ENCODE measurements at regions not wholly inside any gene's neighbourhood (a gene's known extent, or its start where the extent isn't known, plus 50 kb on each side); places are given as distances from the start of the nearest gene placed in this dataset.

DNA sequence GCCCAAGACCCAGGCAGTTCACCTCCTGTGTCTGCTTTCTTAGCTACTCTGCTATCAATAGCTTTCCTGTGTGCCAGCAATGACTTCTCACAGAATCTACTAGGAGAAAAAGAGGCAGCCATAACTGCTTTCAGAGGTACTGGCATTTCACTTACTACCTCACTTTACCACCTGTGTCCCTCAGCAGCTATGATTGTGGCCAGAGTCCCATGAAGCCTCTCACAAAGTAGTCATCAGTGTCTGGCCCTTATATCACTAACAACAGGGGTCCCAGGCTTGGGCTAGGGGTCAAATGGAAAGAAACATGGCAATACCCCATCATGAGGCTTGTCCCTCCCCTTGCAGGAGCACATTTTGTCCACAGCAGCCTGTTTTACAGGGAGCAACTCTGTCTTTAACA, 62.7 kb upstream of the EPS8L3 start:
- Histone ChIP-seq H3K9me3 (ENCODE audit: low read depth) (no peaks in the 10 kb centered on the region), H3K4me3 (no peak overlapping the region), H3K27me3 (no peaks in the 10 kb centered on the region), H3K27ac (no peak overlapping the region), H3K4me1 (ENCODE audit: low read depth) (no peaks in the 10 kb centered on the region), H3K36me3 (no peaks in the 10 kb centered on the region)
- TF ChIP-seq, protein P1, sequence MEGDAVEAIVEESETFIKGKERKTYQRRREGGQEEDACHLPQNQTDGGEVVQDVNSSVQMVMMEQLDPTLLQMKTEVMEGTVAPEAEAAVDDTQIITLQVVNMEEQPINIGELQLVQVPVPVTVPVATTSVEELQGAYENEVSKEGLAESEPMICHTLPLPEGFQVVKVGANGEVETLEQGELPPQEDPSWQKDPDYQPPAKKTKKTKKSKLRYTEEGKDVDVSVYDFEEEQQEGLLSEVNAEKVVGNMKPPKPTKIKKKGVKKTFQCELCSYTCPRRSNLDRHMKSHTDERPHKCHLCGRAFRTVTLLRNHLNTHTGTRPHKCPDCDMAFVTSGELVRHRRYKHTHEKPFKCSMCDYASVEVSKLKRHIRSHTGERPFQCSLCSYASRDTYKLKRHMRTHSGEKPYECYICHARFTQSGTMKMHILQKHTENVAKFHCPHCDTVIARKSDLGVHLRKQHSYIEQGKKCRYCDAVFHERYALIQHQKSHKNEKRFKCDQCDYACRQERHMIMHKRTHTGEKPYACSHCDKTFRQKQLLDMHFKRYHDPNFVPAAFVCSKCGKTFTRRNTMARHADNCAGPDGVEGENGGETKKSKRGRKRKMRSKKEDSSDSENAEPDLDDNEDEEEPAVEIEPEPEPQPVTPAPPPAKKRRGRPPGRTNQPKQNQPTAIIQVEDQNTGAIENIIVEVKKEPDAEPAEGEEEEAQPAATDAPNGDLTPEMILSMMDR (IDR thresholded peaks at IDR 0.05; ENCODE audit: low read depth, low read length) = no peak
- no peak for DNase-seq (ENCODE audit: low read depth in 1 of 2, low spot score in 1 of 2)

DNA sequence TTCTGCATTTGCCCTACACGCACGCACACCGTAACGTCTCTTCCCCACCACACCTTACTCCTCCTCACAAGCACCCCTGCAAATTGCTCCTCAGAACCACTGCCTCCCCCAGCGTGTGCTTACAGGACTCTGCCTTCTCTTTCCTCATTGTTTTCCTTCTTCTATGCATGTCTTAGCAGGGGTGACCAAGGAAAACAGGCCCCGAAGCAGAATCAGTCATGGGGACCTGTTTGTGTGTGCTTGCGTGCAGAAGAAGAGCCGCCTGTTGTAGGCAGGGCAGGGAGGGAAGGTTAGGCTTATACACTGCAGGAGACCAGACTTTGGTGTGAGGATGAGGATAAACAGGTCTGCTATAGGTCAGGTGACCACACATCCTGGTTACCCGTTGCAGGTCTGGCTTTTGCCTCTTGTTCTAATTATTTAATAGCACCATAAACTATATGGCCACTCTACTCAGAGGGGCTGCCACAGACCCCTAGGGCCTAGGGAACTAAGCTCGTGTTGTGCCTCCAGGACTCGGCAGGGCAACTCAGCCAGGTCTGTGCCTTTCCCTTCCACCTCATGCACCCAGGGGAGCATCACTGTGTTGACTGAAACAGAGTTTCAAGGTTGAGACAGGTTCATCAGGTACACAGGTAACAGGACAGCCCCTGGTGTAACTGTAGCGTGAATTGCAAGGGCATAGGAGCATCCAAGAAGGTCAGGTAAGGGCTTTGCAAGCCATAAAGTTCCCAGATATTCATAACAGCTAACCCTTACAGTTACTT, 60.8 kb upstream of the EPS8L3 start:
- TF ChIP-seq, protein P1 (IDR thresholded peaks at IDR 0.05; ENCODE audit: low read depth, low read length) = no peak
- no peaks in the 10 kb centered on the region for H3K9me3 ChIP-seq (ENCODE audit: low read depth)
- H3K4me1 ChIP-seq (ENCODE audit: low read depth) = no peaks in the 10 kb centered on the region
- no peaks in the 10 kb centered on the region for H3K27me3 ChIP-seq
- H3K4me3 ChIP-seq = no peak overlapping the region
- no peak overlapping the region for H3K27ac ChIP-seq
- DNase-seq (ENCODE audit: low read depth in 1 of 2, low spot score in 1 of 2) = no peak
- H3K36me3 ChIP-seq = no peaks in the 10 kb centered on the region

DNA sequence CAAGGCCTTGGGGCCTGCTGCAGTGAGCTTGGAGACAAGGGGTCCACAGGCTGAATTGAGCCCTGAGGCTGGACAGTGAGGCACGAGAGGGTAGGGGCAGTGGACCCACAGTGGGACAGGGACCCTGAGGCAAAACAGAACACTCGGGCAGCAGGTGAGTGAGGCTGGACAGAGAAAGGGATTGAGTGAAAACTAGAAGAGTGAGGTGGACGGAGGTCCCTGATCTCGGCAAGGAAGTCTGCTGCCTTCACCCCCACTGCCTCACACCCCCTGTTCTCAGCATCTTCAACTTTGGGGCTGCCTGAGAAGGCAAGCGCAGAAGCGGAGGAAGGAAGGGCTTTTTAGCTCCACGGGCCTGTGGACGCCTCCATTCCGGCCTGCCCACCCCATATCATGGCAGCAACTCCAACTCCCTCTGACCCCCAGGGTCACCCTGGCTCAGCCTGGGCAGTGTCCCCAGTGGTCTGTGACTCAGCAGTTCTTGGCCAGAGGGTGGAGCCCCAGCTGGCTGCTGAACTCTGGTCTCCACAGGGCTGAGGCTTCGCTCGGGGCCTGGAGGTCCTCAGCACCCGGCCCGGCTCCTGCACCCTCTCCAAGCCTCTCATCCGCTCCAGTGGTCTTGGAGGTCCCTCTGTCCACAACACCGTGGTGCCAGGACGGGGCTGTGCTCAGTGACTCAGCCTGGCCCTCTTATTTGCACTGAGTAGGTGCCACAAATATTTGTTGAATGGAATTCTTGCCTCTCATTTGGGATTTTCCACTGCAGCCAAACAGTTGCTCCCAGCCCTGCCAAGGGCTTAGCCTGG, 60.0 kb upstream of the EPS8L3 start:
- Histone ChIP-seq H3K4me1 (ENCODE audit: low read depth) (no peaks in the 10 kb centered on the region), H3K36me3 (no peaks in the 10 kb centered on the region), H3K9me3 (ENCODE audit: low read depth) (no peaks in the 10 kb centered on the region), H3K27me3 (no peaks in the 10 kb centered on the region), H3K27ac (no peak overlapping the region), H3K4me3 (no peak overlapping the region)
- TF ChIP-seq, protein P1 (IDR thresholded peaks at IDR 0.05; ENCODE audit: low read depth, low read length) = peak; percentile 11
- peak; percentile 36 to 63 for DNase-seq (ENCODE audit: low read depth in 1 of 2, low spot score in 1 of 2)

DNA sequence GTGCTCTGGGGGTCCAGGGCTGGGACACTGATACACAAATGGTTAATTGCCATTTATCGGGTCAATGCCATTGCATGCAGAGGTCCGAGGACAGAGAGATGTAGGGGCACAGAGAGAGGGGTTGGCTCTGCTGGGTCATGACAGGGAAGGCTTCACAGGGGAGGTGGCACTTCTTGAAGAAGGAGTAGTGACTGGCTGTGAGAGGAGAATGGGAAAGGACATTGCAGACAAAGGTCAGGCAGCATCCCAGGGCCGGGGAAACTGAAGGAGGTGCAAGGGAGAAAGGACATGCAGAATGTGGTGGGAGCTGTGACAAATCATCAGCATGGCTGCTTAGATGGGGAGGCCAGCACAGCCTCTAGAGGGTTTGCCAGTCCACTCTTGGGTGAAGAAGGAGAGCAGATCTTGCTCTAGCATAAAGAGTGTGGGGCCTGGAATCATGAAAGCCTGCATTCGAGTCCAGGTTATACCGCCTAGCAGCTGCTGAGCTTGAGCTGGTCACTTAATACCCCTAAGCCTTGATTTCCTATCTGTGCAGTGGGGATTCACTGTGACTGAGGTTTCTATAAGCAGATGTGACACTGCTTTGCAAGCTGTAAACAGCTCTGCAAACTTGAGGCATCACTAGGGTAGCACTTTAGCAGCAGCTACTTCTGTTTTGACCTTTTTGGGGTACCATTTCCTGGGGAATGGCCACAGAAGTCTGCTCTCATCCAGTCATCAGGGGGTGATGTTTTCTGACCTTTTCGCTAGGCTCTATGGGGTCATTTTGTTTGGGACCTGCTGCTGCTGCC, 59.2 kb upstream of the EPS8L3 start:
- TF ChIP-seq, protein P1 (IDR thresholded peaks at IDR 0.05; ENCODE audit: low read depth, low read length) = no peak
- no peak for DNase-seq (ENCODE audit: low read depth in 1 of 2, low spot score in 1 of 2)

More for the DNA sequence above, 59.2 kb upstream of the EPS8L3 start:
- Histone ChIP-seq H3K4me1 (ENCODE audit: low read depth) (no peaks in the 10 kb centered on the region), H3K27ac (no peak overlapping the region), H3K27me3 (no peaks in the 10 kb centered on the region), H3K36me3 (no peaks in the 10 kb centered on the region), H3K4me3 (no peak overlapping the region), H3K9me3 (ENCODE audit: low read depth) (no peaks in the 10 kb centered on the region)

Data from cardiac muscle cell (in vitro differentiated cells and primary cell).